Chondrocyte (in vitro differentiated cells): ENCODE measurements at regions not wholly inside any gene's neighbourhood (a gene's known extent, or its start where the extent isn't known, plus 50 kb on each side); places are given as distances from the start of the nearest gene placed in this dataset.

ENCODE experiments used
- DNase-seq: peaks from one replicate; pipeline ENCODE4 v3.0.0; 2021; ENCODE audit warnings: mixed read lengths, low spot score
- H3K27ac Mint-ChIP-seq: one replicate; pipeline ENCODE4 v1.8.0; 2021; ENCODE audit warnings: mild to moderate bottlenecking, moderate library complexity, mixed read lengths; ENCODE audit not compliant: unreplicated experiment
- H3K27me3 Mint-ChIP-seq: 2 replicates; pipeline ENCODE4 v1.8.0; 2021; ENCODE audit warnings: low read depth, mixed read lengths
- H3K36me3 Mint-ChIP-seq: 2 replicates; pipeline ENCODE4 v1.8.0; 2021; ENCODE audit warnings: low read depth, mixed read lengths
- H3K4me1 Mint-ChIP-seq: 2 replicates; pipeline ENCODE4 v1.8.0; 2021; ENCODE audit warnings: low read depth, mild to moderate bottlenecking, mixed read lengths
- H3K4me3 Mint-ChIP-seq: one replicate; pipeline ENCODE4 v1.8.0; 2021; ENCODE audit warnings: mild to moderate bottlenecking, moderate library complexity, mixed read lengths; ENCODE audit not compliant: unreplicated experiment
- H3K9me3 Mint-ChIP-seq: 2 replicates; pipeline ENCODE4 v1.8.0; 2021; ENCODE audit warnings: low read depth, mixed read lengths
- TF ChIP-seq, protein P1 (sequence below): fragments of 200-600 bp; sonication (generic); IDR thresholded peaks from 2 replicates; pipeline ENCODE4 v1.5.0; 2021; ENCODE audit warnings: antibody characterized with exemption, mild to moderate bottlenecking, moderate library complexity

DNA sequence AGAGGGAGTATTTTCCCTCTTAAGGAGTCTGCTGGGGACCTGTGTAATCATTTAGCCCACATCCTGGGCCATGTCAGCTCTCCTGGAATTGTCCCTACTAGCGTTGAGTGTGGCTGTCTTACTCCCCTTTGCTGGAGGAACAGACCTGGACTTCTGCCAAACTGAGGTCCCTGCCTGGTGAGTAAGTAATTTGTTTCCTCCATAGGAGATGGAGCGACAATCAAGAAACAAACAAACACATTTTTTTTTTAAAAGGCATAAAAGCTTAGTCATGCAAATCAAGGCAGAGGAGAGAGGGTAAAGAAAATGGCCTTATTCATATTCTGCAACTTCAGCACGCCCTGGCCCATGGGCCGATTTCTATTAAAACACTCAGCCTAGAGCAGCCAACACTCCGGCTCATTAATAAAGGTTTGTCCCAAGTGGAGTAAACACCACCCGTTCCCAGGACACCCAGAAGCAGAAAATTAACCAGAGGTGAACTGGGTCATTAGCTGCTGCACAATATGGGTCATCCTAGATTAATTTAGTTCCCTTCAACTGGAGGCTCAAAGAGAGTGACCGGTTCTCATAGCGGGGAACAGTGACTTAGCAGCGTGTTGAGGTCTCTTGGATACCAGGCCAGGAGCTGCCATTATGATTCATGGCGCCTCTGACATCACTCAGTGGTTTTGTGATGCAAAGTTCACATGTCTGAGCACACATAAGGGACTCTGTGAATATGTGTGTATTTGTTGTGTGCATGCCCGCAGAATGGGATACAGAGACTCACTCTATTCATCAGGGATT, 165.0 kb upstream of the SULF2 start:
- Mint-ChIP-seq H3K9me3 (no peaks in the 10 kb centered on the region), H3K36me3 (peaks cover 5% of the 10 kb centered on the region), H3K4me1 (peaks cover 14% of the 10 kb centered on the region), H3K4me3 (no peak overlapping the region), H3K27me3 (peaks cover 28% of the 10 kb centered on the region), H3K27ac (no peak overlapping the region)
- TF ChIP-seq, protein P1, sequence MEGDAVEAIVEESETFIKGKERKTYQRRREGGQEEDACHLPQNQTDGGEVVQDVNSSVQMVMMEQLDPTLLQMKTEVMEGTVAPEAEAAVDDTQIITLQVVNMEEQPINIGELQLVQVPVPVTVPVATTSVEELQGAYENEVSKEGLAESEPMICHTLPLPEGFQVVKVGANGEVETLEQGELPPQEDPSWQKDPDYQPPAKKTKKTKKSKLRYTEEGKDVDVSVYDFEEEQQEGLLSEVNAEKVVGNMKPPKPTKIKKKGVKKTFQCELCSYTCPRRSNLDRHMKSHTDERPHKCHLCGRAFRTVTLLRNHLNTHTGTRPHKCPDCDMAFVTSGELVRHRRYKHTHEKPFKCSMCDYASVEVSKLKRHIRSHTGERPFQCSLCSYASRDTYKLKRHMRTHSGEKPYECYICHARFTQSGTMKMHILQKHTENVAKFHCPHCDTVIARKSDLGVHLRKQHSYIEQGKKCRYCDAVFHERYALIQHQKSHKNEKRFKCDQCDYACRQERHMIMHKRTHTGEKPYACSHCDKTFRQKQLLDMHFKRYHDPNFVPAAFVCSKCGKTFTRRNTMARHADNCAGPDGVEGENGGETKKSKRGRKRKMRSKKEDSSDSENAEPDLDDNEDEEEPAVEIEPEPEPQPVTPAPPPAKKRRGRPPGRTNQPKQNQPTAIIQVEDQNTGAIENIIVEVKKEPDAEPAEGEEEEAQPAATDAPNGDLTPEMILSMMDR: peak; percentile 26
- DNase-seq: no peak

DNA sequence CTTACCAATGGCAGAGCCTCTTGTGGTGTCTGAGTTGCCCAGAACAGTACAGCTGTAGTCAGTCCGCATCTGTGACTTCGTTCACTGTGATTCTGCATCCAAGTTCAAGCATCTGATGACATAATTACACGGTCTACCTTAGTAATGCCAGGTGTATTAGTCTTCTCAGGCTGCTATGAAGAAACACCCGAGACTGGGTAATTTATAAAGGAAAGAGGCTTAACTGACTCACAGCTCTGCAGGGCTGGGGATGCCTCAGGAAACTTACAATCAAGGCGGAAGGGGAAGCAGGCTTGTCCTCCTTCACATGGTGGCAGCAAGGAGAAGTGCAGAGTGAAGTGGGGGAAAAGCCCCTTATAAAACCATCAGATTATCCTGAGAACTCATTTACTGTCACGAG, 163.9 kb upstream of the SULF2 start:
- no peak overlapping the region for H3K4me3 Mint-ChIP-seq
- peaks cover 14% of the 10 kb centered on the region for H3K4me1 Mint-ChIP-seq
- H3K27me3 Mint-ChIP-seq: peaks cover 32% of the 10 kb centered on the region
- H3K9me3 Mint-ChIP-seq: no peaks in the 10 kb centered on the region
- H3K27ac Mint-ChIP-seq: no peak overlapping the region
- TF ChIP-seq, protein P1: no peak
- DNase-seq: no peak
- peaks cover 5% of the 10 kb centered on the region for H3K36me3 Mint-ChIP-seq

DNA sequence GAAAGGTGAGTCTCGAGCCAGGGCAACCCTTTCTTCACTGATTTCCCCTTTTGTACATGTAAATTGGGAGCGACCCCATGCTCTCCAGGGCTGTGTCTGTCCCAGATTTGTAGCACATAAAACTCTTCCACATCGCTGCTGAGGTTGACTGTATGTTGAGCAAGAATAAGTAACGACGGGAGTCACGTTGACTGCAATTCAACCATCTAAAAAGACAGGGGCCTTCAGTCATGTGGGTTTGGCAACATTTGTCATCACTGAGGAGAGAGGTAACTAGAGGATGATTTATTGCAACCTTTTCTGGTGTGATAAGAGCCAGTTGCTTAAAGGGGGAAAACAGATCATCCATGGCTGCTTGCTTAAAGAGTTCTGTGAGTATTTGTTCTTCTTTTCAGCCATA, 159.4 kb upstream of the SULF2 start:
- DNase-seq: no peak
- Mint-ChIP-seq H3K36me3 (peaks cover 7% of the 10 kb centered on the region), H3K4me1 (peaks cover 3% of the 10 kb centered on the region), H3K9me3 (no peaks in the 10 kb centered on the region), H3K27ac (no peak overlapping the region), H3K4me3 (no peak overlapping the region), H3K27me3 (peaks cover 30% of the 10 kb centered on the region)
- TF ChIP-seq, protein P1: no peak

DNA sequence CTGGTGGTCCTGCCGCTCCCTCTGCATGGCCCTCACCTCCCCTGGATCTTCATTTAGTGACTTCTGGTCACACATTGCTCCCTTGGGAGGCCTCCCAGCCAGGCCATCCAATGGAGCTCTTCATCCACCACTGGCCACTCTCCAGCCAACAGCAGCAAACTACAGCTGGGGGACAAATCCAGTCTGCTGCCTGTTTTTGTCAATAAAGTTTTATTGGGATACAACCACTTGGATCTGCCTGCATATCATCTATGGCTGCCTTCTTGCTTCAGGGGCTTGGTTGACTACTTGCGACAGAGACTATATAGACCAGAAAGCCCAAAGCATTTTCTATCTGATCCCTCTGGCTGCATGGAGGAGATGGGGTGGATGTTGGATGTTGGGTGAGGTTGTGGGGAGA, 156.6 kb upstream of the SULF2 start:
- DNase-seq: no peak
- Mint-ChIP-seq H3K27ac (no peak overlapping the region), H3K36me3 (peaks cover 7% of the 10 kb centered on the region), H3K9me3 (no peaks in the 10 kb centered on the region), H3K27me3 (peaks cover 37% of the 10 kb centered on the region), H3K4me3 (no peak overlapping the region), H3K4me1 (no peaks in the 10 kb centered on the region)
- TF ChIP-seq, protein P1: no peak

DNA sequence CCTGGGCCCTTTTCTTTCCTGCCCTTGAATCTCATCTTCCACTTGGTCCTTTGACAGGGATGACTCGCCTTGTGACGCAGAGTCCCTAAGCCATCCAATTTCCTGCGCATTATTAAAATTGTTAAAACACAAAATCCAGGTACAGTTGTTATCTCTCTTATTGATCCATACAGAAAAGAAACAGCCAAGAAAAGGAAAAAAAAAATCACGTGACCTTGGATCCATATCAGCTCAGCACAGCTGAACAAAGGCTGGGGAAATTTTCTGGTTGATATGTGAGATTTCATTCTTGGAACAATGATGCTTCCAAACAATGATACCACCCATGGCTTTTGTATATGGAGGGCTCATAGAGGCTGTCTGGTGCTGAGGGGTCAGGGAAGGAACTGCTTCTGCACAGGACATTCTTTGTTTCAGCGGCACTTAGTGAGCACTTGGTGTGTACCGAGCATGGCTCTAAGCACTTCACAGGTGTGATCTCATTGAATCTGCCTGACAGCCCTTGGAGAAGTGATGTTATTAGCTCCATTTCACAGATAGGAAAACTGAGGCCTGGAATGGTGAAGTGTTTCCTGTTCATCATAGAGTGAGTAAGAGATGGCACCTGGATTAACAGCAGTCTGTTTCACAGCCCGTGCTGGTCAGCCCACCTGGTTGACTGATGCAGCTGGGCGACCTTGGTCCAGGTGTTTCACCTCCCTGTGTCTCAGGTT, 155.0 kb upstream of the SULF2 start:
- DNase-seq: no peak
- Mint-ChIP-seq H3K4me3 (no peak overlapping the region), H3K27me3 (peaks cover 30% of the 10 kb centered on the region), H3K27ac (no peak overlapping the region), H3K4me1 (no peaks in the 10 kb centered on the region), H3K36me3 (peaks cover 2% of the 10 kb centered on the region), H3K9me3 (no peaks in the 10 kb centered on the region)
- TF ChIP-seq, protein P1: no peak
